K562 (cell line): ENCODE measurements at regions not wholly inside any gene's neighbourhood (a gene's known extent, or its start where the extent isn't known, plus 50 kb on each side); places are given as distances from the start of the nearest gene placed in this dataset.
A peak's percentile ranks its signal among the peaks of the same experiment; 100 is the strongest.

Experiments
- CTCF ChIP-seq, 3 experiments: IDR thresholded peaks in 2 of 3; conservative IDR thresholded peaks in 1 of 3; 2 replicates each; pipeline ENCODE4 v1.5.1; 2011 to 2012; ENCODE audit warnings: low read length in 3 of 3, mild to moderate bottlenecking in 3 of 3, control low read depth in 2 of 3, improper control_type of control experiment in 1 of 3, inconsistent platforms in 1 of 3, low read depth in 1 of 3, mixed read lengths in 1 of 3, moderate library complexity in 1 of 3; ENCODE audit not compliant: insufficient read depth in 2 of 3
- LARP7 ChIP-seq: fragments of 450-650 bp; IDR thresholded peaks from 2 replicates; pipeline ENCODE4 v1.6.1; 2016
- REST ChIP-seq, 2 experiments: fragments of 450-650 bp; formaldehyde crosslinking in 1 of 2; IDR thresholded peaks; 2 replicates each; pipeline versions ENCODE4 v1.4.0 to v1.6.1; 2014 to 2020; ENCODE audit warnings: mild to moderate bottlenecking in 2 of 2, borderline replicate concordance in 1 of 2, low read depth in 1 of 2
- TF ChIP-seq, protein P1 (sequence below): fragments of 450-650 bp; IDR thresholded peaks from 2 replicates; pipeline ENCODE4 v1.6.1; 2016; ENCODE audit warnings: mild to moderate bottlenecking, moderate library complexity

DNA sequence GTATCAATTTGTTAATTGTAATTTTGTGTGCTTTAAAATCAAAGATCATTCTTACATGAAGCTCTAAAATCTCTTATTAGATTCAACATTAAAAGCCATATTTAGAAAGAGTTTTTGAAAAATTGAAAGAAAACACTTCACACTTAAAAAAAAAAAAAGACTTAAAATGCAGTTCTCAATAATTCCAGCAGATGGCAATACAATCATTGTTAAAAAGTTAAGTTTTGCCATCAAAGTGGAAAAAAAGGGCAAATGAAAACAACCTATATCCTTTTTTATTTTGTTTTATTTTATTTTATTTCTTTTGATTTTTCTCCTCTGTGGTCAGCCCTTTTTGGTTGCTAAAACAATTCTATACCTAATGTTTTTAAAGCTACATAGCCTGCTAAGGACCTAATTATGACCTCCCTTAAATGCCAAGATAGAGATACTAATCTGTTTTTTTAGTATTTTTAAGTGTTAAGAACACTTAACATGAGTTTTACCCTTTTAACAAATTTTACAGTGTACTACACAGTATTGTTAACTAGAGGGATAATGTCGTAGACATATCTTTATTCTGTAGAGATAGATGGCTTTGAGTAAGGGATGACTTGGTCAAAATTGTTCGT, 154.2 kb upstream of the DAB2 start (continued):
- TF ChIP-seq REST (IDR thresholded peaks at IDR 0.05; ENCODE audit: borderline replicate concordance) (peak; percentile 55; the same call in 1 of the 2 replicates), REST (CRISPR knock-in tag; IDR thresholded peaks at IDR 0.05; ENCODE audit: low read depth) (no peak), CTCF (IDR thresholded peaks at IDR 0.05 in 2 of 3, conservative IDR thresholded peaks at IDR 0.05 in 1 of 3; ENCODE audit: insufficient read depth in 2 of 3, low read depth in 1 of 3, low read length in 3 of 3) (peak in 2 of 3 experiments; percentile 21 to 73; a peak in 3 of 6 replicates), LARP7 (no peak)
- TF ChIP-seq, protein P1, sequence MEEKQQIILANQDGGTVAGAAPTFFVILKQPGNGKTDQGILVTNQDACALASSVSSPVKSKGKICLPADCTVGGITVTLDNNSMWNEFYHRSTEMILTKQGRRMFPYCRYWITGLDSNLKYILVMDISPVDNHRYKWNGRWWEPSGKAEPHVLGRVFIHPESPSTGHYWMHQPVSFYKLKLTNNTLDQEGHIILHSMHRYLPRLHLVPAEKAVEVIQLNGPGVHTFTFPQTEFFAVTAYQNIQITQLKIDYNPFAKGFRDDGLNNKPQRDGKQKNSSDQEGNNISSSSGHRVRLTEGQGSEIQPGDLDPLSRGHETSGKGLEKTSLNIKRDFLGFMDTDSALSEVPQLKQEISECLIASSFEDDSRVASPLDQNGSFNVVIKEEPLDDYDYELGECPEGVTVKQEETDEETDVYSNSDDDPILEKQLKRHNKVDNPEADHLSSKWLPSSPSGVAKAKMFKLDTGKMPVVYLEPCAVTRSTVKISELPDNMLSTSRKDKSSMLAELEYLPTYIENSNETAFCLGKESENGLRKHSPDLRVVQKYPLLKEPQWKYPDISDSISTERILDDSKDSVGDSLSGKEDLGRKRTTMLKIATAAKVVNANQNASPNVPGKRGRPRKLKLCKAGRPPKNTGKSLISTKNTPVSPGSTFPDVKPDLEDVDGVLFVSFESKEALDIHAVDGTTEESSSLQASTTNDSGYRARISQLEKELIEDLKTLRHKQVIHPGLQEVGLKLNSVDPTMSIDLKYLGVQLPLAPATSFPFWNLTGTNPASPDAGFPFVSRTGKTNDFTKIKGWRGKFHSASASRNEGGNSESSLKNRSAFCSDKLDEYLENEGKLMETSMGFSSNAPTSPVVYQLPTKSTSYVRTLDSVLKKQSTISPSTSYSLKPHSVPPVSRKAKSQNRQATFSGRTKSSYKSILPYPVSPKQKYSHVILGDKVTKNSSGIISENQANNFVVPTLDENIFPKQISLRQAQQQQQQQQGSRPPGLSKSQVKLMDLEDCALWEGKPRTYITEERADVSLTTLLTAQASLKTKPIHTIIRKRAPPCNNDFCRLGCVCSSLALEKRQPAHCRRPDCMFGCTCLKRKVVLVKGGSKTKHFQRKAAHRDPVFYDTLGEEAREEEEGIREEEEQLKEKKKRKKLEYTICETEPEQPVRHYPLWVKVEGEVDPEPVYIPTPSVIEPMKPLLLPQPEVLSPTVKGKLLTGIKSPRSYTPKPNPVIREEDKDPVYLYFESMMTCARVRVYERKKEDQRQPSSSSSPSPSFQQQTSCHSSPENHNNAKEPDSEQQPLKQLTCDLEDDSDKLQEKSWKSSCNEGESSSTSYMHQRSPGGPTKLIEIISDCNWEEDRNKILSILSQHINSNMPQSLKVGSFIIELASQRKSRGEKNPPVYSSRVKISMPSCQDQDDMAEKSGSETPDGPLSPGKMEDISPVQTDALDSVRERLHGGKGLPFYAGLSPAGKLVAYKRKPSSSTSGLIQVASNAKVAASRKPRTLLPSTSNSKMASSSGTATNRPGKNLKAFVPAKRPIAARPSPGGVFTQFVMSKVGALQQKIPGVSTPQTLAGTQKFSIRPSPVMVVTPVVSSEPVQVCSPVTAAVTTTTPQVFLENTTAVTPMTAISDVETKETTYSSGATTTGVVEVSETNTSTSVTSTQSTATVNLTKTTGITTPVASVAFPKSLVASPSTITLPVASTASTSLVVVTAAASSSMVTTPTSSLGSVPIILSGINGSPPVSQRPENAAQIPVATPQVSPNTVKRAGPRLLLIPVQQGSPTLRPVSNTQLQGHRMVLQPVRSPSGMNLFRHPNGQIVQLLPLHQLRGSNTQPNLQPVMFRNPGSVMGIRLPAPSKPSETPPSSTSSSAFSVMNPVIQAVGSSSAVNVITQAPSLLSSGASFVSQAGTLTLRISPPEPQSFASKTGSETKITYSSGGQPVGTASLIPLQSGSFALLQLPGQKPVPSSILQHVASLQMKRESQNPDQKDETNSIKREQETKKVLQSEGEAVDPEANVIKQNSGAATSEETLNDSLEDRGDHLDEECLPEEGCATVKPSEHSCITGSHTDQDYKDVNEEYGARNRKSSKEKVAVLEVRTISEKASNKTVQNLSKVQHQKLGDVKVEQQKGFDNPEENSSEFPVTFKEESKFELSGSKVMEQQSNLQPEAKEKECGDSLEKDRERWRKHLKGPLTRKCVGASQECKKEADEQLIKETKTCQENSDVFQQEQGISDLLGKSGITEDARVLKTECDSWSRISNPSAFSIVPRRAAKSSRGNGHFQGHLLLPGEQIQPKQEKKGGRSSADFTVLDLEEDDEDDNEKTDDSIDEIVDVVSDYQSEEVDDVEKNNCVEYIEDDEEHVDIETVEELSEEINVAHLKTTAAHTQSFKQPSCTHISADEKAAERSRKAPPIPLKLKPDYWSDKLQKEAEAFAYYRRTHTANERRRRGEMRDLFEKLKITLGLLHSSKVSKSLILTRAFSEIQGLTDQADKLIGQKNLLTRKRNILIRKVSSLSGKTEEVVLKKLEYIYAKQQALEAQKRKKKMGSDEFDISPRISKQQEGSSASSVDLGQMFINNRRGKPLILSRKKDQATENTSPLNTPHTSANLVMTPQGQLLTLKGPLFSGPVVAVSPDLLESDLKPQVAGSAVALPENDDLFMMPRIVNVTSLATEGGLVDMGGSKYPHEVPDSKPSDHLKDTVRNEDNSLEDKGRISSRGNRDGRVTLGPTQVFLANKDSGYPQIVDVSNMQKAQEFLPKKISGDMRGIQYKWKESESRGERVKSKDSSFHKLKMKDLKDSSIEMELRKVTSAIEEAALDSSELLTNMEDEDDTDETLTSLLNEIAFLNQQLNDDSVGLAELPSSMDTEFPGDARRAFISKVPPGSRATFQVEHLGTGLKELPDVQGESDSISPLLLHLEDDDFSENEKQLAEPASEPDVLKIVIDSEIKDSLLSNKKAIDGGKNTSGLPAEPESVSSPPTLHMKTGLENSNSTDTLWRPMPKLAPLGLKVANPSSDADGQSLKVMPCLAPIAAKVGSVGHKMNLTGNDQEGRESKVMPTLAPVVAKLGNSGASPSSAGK = peak; percentile 16; the same call in 1 of the 2 replicates
